Stimulated activated CD4-positive, alpha-beta T cell treated with anti-CD3 and anti-CD28 coated beads, Interleukin-15, amount 100 ng/mL, for 48 hours (primary cell): ENCODE measurements at regions not wholly inside any gene's neighbourhood (a gene's known extent, or its start where the extent isn't known, plus 50 kb on each side); places are given as distances from the start of the nearest gene placed in this dataset.

Experiments
- DNase-seq, 2 donors: peaks; one replicate each; pipeline ENCODE4 v3.0.0-alpha.2; 2020; ENCODE audit warnings: low read depth in 2 of 2

- DNase-seq = no peak
Observed at GRCh38 chr10:3691482-3691881, 93.5 kb downstream of the KLF6 start.

GRCh38 chr10:3689871-3690510 lies 95.0 kb downstream of the KLF6 start:
- no peak for DNase-seq

- DNase-seq = no peak
Observed at GRCh38 chr10:3687510-3688081, 97.4 kb downstream of the KLF6 start.

- DNase-seq = no peak
Observed at GRCh38 chr10:3685384-3685783, 99.6 kb downstream of the KLF6 start.

GRCh38 chr10:3684891-3685290 lies 100.1 kb downstream of the KLF6 start:
- DNase-seq = no peak

GRCh38 chr10:3683560-3683959 lies 101.4 kb downstream of the KLF6 start:
- DNase-seq = no peak

GRCh38 chr10:3682745-3683144 lies 102.3 kb downstream of the KLF6 start:
- DNase-seq = no peak

- DNase-seq = no peak
Observed at GRCh38 chr10:3681642-3682554, 103.1 kb downstream of the KLF6 start.

- DNase-seq = no peak
Observed at GRCh38 chr10:3679950-3680629, 104.9 kb downstream of the KLF6 start.

GRCh38 chr10:3678629-3679227 lies 106.3 kb downstream of the KLF6 start:
- no peak for DNase-seq

GRCh38 chr10:3676564-3676963 lies 108.4 kb downstream of the KLF6 start:
- DNase-seq = no peak

GRCh38 chr10:3672220-3672619 lies 112.8 kb downstream of the KLF6 start:
- DNase-seq = no peak

GRCh38 chr10:3671386-3671955 lies 113.5 kb downstream of the KLF6 start:
- no peak for DNase-seq

- DNase-seq = no peak
Observed at GRCh38 chr10:3668966-3669330, 116.1 kb downstream of the KLF6 start.

- DNase-seq = peak in 1 of 2 donors; percentile 47
Observed at GRCh38 chr10:3668276-3668965, 116.6 kb downstream of the KLF6 start.

- DNase-seq = no peak
Observed at GRCh38 chr10:3666525-3667302, 118.3 kb downstream of the KLF6 start.

- no peak for DNase-seq
Observed at GRCh38 chr10:3665316-3665908, 119.6 kb downstream of the KLF6 start.

GRCh38 chr10:3662775-3663174 lies 122.2 kb downstream of the KLF6 start:
- DNase-seq = no peak

GRCh38 chr10:3661271-3661670 lies 123.7 kb downstream of the KLF6 start:
- no peak for DNase-seq

- no peak for DNase-seq
Observed at GRCh38 chr10:3660753-3661152, 124.3 kb downstream of the KLF6 start.
